ENCODE measurements at regions not wholly inside any gene's neighbourhood (a gene's known extent, or its start where the extent isn't known, plus 50 kb on each side); places are given as distances from the start of the nearest gene placed in this dataset.
"Not testable (repeated sequence)": the region's sequence is repeated elsewhere in the genome, so short reads cannot be mapped to it uniquely, and the experiment has no call there.

DNA sequence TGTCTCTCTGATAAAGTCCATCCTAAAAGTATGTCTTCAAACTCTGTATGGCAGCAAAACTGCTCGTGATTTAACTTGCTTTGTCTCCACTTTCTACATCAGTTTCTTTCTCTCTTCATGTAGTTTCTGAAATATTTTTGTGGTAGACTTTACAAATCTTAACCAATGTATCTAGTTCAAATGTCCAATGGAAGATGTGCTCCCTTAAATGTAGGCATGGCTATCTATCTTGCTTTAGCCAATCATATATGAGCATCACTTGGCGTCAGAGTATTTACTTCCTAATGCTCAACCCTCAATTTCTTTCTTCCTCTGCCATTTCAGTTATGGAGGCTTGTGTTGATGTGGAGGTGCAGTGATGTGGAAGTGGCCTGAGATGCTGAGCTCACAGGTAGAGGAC lies 206.1 kb upstream of the ZNF608 start:
- peaks cover 17% of the 10 kb centered on the region for H3K4me1 ChIP-seq (ENCODE audit: control insufficient read depth, insufficient read depth, low read length)
- no peak overlapping the region for H3K9ac ChIP-seq (ENCODE audit: low read length)
- H3K4me3 ChIP-seq (ENCODE audit: low read depth, low read length) = no peak overlapping the region
- no peaks in the 10 kb centered on the region for H3K36me3 ChIP-seq (ENCODE audit: control insufficient read depth, insufficient read depth, low read length)
- H3K27ac ChIP-seq (ENCODE audit: low read depth, low read length) = no peak overlapping the region
- H3K27me3 ChIP-seq (ENCODE audit: control insufficient read depth, insufficient read depth, low read length) = no peaks in the 10 kb centered on the region
- H3K9me3 ChIP-seq (ENCODE audit: control insufficient read depth, insufficient read depth, low read depth, low read length) = no peaks in the 10 kb centered on the region

- Histone ChIP-seq H3K4me3 (ENCODE audit: low read depth, low read length) (no peak overlapping the region), H3K27ac (ENCODE audit: low read depth, low read length) (no peak overlapping the region), H3K36me3 (ENCODE audit: control insufficient read depth, insufficient read depth, low read length) (no peaks in the 10 kb centered on the region), H3K4me1 (ENCODE audit: control insufficient read depth, insufficient read depth, low read length) (peaks cover 1% of the 10 kb centered on the region; the same call in 1 of the 2 replicates), H3K27me3 (ENCODE audit: control insufficient read depth, insufficient read depth, low read length) (no peaks in the 10 kb centered on the region), H3K9ac (ENCODE audit: low read length) (no peak overlapping the region), H3K9me3 (ENCODE audit: control insufficient read depth, insufficient read depth, low read depth, low read length) (no peaks in the 10 kb centered on the region)
Observed at GRCh38 chr5:124954784-124955183, 208.3 kb upstream of the ZNF608 start.

GRCh38 chr5:124956471-124957029 lies 210.1 kb upstream of the ZNF608 start:
- no peaks in the 10 kb centered on the region for H3K36me3 ChIP-seq (ENCODE audit: control insufficient read depth, insufficient read depth, low read length)
- H3K9me3 ChIP-seq (ENCODE audit: control insufficient read depth, insufficient read depth, low read depth, low read length) = no peaks in the 10 kb centered on the region
- H3K9ac ChIP-seq (ENCODE audit: low read length) = no peak overlapping the region
- H3K27me3 ChIP-seq (ENCODE audit: control insufficient read depth, insufficient read depth, low read length) = no peaks in the 10 kb centered on the region
- H3K4me3 ChIP-seq (ENCODE audit: low read depth, low read length) = no peak overlapping the region
- no peaks in the 10 kb centered on the region; the same call in 1 of the 2 replicates for H3K4me1 ChIP-seq (ENCODE audit: control insufficient read depth, insufficient read depth, low read length)
- H3K27ac ChIP-seq (ENCODE audit: low read depth, low read length) = no peak overlapping the region

DNA sequence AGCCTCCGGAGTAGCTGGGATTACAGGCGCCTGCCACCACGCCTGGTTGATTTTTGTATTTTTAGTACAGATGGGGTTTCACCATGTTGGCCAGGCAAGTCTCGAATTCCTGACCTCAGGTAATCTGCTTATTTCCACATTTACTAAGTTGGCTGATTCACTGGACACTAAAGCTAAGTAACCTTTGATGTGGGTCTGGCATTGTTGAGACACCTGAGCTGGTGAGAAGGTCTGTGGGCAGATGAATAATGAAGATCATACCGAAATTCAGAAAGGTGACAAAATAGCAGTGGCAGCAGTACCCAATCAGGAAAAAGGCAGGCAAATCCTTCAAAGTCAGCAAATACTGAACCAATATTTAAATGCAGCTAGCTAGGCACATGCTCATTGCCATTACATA lies 210.6 kb upstream of the ZNF608 start:
- Histone ChIP-seq H3K4me1 (ENCODE audit: control insufficient read depth, insufficient read depth, low read length) (peaks cover 2% of the 10 kb centered on the region; the same call in 1 of the 2 replicates), H3K9ac (ENCODE audit: low read length) (no peak overlapping the region), H3K36me3 (ENCODE audit: control insufficient read depth, insufficient read depth, low read length) (no peaks in the 10 kb centered on the region), H3K9me3 (ENCODE audit: control insufficient read depth, insufficient read depth, low read depth, low read length) (no peaks in the 10 kb centered on the region), H3K27ac (ENCODE audit: low read depth, low read length) (no peak overlapping the region), H3K4me3 (ENCODE audit: low read depth, low read length) (no peak overlapping the region), H3K27me3 (ENCODE audit: control insufficient read depth, insufficient read depth, low read length) (no peaks in the 10 kb centered on the region)

- Histone ChIP-seq H3K27ac (ENCODE audit: low read depth, low read length) (no peak overlapping the region), H3K36me3 (ENCODE audit: control insufficient read depth, insufficient read depth, low read length) (no peaks in the 10 kb centered on the region)
Observed at GRCh38 chr5:124960266-124960665, 213.8 kb upstream of the ZNF608 start.

GRCh38 chr5:124961521-124961920 lies 215.1 kb upstream of the ZNF608 start:
- no peak overlapping the region for H3K9ac ChIP-seq (ENCODE audit: low read length)
- no peaks in the 10 kb centered on the region for H3K36me3 ChIP-seq (ENCODE audit: control insufficient read depth, insufficient read depth, low read length)
- no peaks in the 10 kb centered on the region for H3K9me3 ChIP-seq (ENCODE audit: control insufficient read depth, insufficient read depth, low read depth, low read length)

More at GRCh38 chr5:124960266-124960665, 213.8 kb upstream of the ZNF608 start:
- H3K4me1 ChIP-seq (ENCODE audit: control insufficient read depth, insufficient read depth, low read length) = peaks cover 31% of the 10 kb centered on the region
- H3K27me3 ChIP-seq (ENCODE audit: control insufficient read depth, insufficient read depth, low read length) = no peaks in the 10 kb centered on the region
- H3K9me3 ChIP-seq (ENCODE audit: control insufficient read depth, insufficient read depth, low read depth, low read length) = no peaks in the 10 kb centered on the region
- H3K9ac ChIP-seq (ENCODE audit: low read length) = no peak overlapping the region
- H3K4me3 ChIP-seq (ENCODE audit: low read depth, low read length) = no peak overlapping the region

GRCh38 chr5:124962111-124962510 lies 215.7 kb upstream of the ZNF608 start:
- no peak overlapping the region for H3K27ac ChIP-seq (ENCODE audit: low read depth, low read length)
- H3K27me3 ChIP-seq (ENCODE audit: control insufficient read depth, insufficient read depth, low read length) = no peaks in the 10 kb centered on the region
- H3K9ac ChIP-seq (ENCODE audit: low read length) = peak overlapping the region; percentile 81
- H3K9me3 ChIP-seq (ENCODE audit: control insufficient read depth, insufficient read depth, low read depth, low read length) = no peaks in the 10 kb centered on the region
- peaks cover 43% of the 10 kb centered on the region for H3K4me1 ChIP-seq (ENCODE audit: control insufficient read depth, insufficient read depth, low read length)
- H3K4me3 ChIP-seq (ENCODE audit: low read depth, low read length) = no peak overlapping the region
- H3K36me3 ChIP-seq (ENCODE audit: control insufficient read depth, insufficient read depth, low read length) = no peaks in the 10 kb centered on the region

More at GRCh38 chr5:124961521-124961920, 215.1 kb upstream of the ZNF608 start:
- no peak overlapping the region for H3K27ac ChIP-seq (ENCODE audit: low read depth, low read length)
- H3K4me1 ChIP-seq (ENCODE audit: control insufficient read depth, insufficient read depth, low read length) = peaks cover 38% of the 10 kb centered on the region
- H3K27me3 ChIP-seq (ENCODE audit: control insufficient read depth, insufficient read depth, low read length) = no peaks in the 10 kb centered on the region
- no peak overlapping the region for H3K4me3 ChIP-seq (ENCODE audit: low read depth, low read length)

GRCh38 chr5:124962735-124963134 lies 216.3 kb upstream of the ZNF608 start:
- H3K27me3 ChIP-seq (ENCODE audit: control insufficient read depth, insufficient read depth, low read length) = no peaks in the 10 kb centered on the region
- no peaks in the 10 kb centered on the region for H3K36me3 ChIP-seq (ENCODE audit: control insufficient read depth, insufficient read depth, low read length)
- H3K27ac ChIP-seq (ENCODE audit: low read depth, low read length) = peak overlapping the region; percentile 88; the same call in 1 of the 2 replicates
- H3K4me3 ChIP-seq (ENCODE audit: low read depth, low read length) = peak overlapping the region; percentile 28; the same call in 1 of the 2 replicates
- H3K4me1 ChIP-seq (ENCODE audit: control insufficient read depth, insufficient read depth, low read length) = peaks cover 50% of the 10 kb centered on the region
- peak overlapping the region; percentile 81 for H3K9ac ChIP-seq (ENCODE audit: low read length)
- H3K9me3 ChIP-seq (ENCODE audit: control insufficient read depth, insufficient read depth, low read depth, low read length) = no peaks in the 10 kb centered on the region

DNA sequence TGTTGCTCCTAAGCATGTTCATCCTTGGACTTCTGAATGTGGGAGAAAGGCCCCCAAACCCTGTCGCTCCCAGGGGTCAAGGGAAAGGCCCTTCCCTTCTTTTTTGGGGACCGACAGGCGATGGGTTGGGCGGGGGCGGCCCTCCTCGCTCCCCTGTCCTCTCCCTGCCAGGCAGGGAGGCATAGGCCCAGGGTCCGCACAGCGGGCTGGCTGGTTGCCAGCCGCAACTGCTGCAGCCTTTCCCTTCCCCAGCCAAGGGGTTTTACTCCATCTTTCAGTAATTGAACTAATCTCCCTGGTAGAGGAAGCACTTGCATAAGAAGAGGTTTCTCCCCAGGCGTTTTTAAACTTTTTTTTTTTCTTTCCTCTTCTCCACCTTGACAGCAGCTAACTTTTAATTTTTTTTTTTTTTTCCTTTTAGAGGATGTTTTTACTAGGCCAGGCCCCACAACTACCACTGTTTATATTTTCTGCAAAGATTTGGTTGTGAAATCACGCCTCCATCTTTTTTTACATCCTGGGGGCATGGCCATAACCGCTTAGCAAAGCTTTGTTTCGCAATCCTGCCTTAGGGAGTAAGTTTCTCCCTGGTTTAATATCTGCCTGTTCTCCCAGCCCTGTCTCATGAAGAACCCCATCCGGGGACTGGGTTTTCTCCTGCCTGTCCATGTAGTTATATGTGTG lies 216.9 kb upstream of the ZNF608 start:
- H3K36me3 ChIP-seq (ENCODE audit: control insufficient read depth, insufficient read depth, low read length) = no peaks in the 10 kb centered on the region
- H3K9me3 ChIP-seq (ENCODE audit: control insufficient read depth, insufficient read depth, low read depth, low read length) = no peaks in the 10 kb centered on the region
- peak overlapping the region; percentile 81 for H3K9ac ChIP-seq (ENCODE audit: low read length)
- H3K27ac ChIP-seq (ENCODE audit: low read depth, low read length) = peak overlapping the region; percentile 88; the same call in 1 of the 2 replicates
- no peaks in the 10 kb centered on the region for H3K27me3 ChIP-seq (ENCODE audit: control insufficient read depth, insufficient read depth, low read length)
- H3K4me1 ChIP-seq (ENCODE audit: control insufficient read depth, insufficient read depth, low read length) = peaks cover 50% of the 10 kb centered on the region
- H3K4me3 ChIP-seq (ENCODE audit: low read depth, low read length) = peak overlapping the region; percentile 29; the same call in 1 of the 2 replicates

DNA sequence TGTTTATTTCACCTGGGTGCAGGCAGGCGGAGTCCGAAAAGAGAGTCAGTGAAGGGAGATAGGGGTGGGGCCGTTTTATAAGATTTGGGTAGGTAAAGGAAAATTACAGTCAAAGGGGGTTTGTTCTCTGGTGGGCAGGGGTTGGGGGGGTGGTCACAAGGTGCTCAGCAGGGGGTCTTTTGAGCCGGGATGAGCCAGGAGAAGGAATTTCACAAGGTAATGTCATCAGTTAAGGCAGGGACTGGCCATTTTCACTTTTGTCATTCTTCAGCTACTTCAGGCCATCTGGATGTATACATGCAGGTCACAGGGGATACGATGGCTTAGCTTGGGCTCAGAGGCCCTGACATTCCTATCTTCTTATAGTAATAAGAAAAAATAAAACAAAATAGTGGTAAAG lies 220.3 kb upstream of the ZNF608 start:
- H3K4me1 ChIP-seq (ENCODE audit: control insufficient read depth, insufficient read depth, low read length) = peaks cover 56% of the 10 kb centered on the region
- H3K9me3 ChIP-seq (ENCODE audit: control insufficient read depth, insufficient read depth, low read depth, low read length); H3K4me3 ChIP-seq (ENCODE audit: low read depth, low read length); H3K27me3 ChIP-seq (ENCODE audit: control insufficient read depth, insufficient read depth, low read length); H3K27ac ChIP-seq (ENCODE audit: low read depth, low read length); H3K36me3 ChIP-seq (ENCODE audit: control insufficient read depth, insufficient read depth, low read length): not testable (repeated sequence)
- H3K9ac ChIP-seq (ENCODE audit: low read length) = peak overlapping the region; percentile 50

DNA sequence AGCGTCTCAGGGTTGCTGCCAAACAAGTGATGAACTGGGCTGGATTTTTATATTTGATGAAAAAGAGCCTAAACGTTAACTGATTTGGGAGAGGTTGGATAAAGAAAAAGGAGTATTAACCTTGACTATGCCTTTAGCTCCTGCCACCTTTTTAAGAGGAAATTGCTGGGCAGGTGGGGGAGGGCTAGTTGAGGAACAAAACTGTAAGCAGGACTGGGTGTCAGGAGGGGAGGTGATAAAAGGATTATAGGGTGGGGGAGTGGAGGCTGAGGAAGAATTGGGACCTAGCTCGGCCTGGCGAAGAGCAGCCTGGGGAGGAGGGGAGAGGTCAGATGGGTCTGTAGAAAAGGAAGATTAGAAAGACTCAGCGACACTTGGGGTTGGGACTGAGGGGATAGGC lies 223.9 kb upstream of the ZNF608 start:
- not testable (repeated sequence) for H3K27me3 ChIP-seq (ENCODE audit: control insufficient read depth, insufficient read depth, low read length); H3K27ac ChIP-seq (ENCODE audit: low read depth, low read length); H3K4me3 ChIP-seq (ENCODE audit: low read depth, low read length); H3K36me3 ChIP-seq (ENCODE audit: control insufficient read depth, insufficient read depth, low read length); H3K9ac ChIP-seq (ENCODE audit: low read length); H3K9me3 ChIP-seq (ENCODE audit: control insufficient read depth, insufficient read depth, low read depth, low read length)
- H3K4me1 ChIP-seq (ENCODE audit: control insufficient read depth, insufficient read depth, low read length) = peaks cover 50% of the 10 kb centered on the region

All from HUES6 (cell line).